NCI-H2196 (cell line): ENCODE measurements at regions not wholly inside any gene's neighbourhood (a gene's known extent, or its start where the extent isn't known, plus 50 kb on each side); places are given as distances from the start of the nearest gene placed in this dataset.
"Not testable (repeated sequence)": the region's sequence is repeated elsewhere in the genome, so short reads cannot be mapped to it uniquely, and the experiment has no call there.

Source experiments
- DNase-seq: peaks from one replicate; lab custom pipeline; 2025; ENCODE audit not compliant: unreplicated experiment; lab: John Stamatoyannopoulos, UW

GRCh38 chr11:130979386-130979972, 63.2 kb upstream of the SNX19 start:
- DNase-seq: peak; percentile 2

GRCh38 chr11:130980071-130980862, 64.0 kb upstream of the SNX19 start:
- no peak for DNase-seq

- DNase-seq: not testable (repeated sequence)
Measured at GRCh38 chr11:130984241-130984640, 68.0 kb upstream of the SNX19 start.

GRCh38 chr11:130992788-130993187, 76.5 kb upstream of the SNX19 start:
- no peak for DNase-seq

- DNase-seq: no peak
Measured at GRCh38 chr11:130994043-130994442, 77.8 kb upstream of the SNX19 start.

GRCh38 chr11:130995266-130995665, 79.0 kb upstream of the SNX19 start:
- no peak for DNase-seq

- DNase-seq: no peak
Measured at GRCh38 chr11:130997278-130997677, 81.0 kb upstream of the SNX19 start.

- no peak for DNase-seq
Measured at GRCh38 chr11:130999086-130999485, 82.8 kb upstream of the SNX19 start.

- DNase-seq: no peak
Measured at GRCh38 chr11:130999992-131000770, 83.9 kb upstream of the SNX19 start.

- no peak for DNase-seq
Measured at GRCh38 chr11:131002145-131002544, 85.9 kb upstream of the SNX19 start.

GRCh38 chr11:131005829-131006228, 89.5 kb upstream of the SNX19 start:
- DNase-seq: no peak

GRCh38 chr11:131025020-131025419, 108.7 kb upstream of the SNX19 start:
- no peak for DNase-seq

GRCh38 chr11:131025421-131026125, 109.3 kb upstream of the SNX19 start:
- DNase-seq: no peak

GRCh38 chr11:131027491-131027890, 111.2 kb upstream of the SNX19 start:
- no peak for DNase-seq

GRCh38 chr11:131033151-131033651, 116.9 kb upstream of the SNX19 start:
- DNase-seq: no peak

GRCh38 chr11:131036514-131036913, 120.2 kb upstream of the SNX19 start:
- no peak for DNase-seq

- DNase-seq: no peak
Measured at GRCh38 chr11:131037873-131038272, 121.6 kb upstream of the SNX19 start.

GRCh38 chr11:131038597-131038996, 122.3 kb upstream of the SNX19 start:
- no peak for DNase-seq

- DNase-seq: no peak
Measured at GRCh38 chr11:131041331-131042040, 125.2 kb upstream of the SNX19 start.

- no peak for DNase-seq
Measured at GRCh38 chr11:131042041-131042390, 125.7 kb upstream of the SNX19 start.

GRCh38 chr11:131043251-131043650, 127.0 kb upstream of the SNX19 start:
- no peak for DNase-seq
